ENCODE measurements at regions not wholly inside any gene's neighbourhood (a gene's known extent, or its start where the extent isn't known, plus 50 kb on each side); places are given as distances from the start of the nearest gene placed in this dataset.

- ATAC-seq, result no peak
- peak overlapping the region in 1 of 4 donors; percentile 9 for H3K27ac ChIP-seq
- no peaks in the 10 kb centered on the region for H3K4me1 ChIP-seq
- no peaks in the 10 kb centered on the region for H3K36me3 ChIP-seq
- TF ChIP-seq POLR2AphosphoS5 (IDR thresholded peaks at IDR 0.05) (no peak), POLR2A (IDR thresholded peaks at IDR 0.05) (no peak), EP300 (IDR thresholded peaks at IDR 0.05) (no peak), CTCF (IDR thresholded peaks at IDR 0.05) (no peak)
- H3K4me3 ChIP-seq, result no peak overlapping the region
- H3K9me3 ChIP-seq, result peaks cover 0 to 8% (median 0%) of the 10 kb centered on the region in 3 donors
- no peaks in the 10 kb centered on the region for H3K27me3 ChIP-seq
- 42 to 62% methylated on average over 2 of the region's 2 CpGs for WGBS, 2 donors (ENCODE audit: low coverage in 1 of 2)
Measured at GRCh38 chr4:125739760-125740159, 425.0 kb downstream of the FAT4 start.

- Histone ChIP-seq H3K4me3 (no peak overlapping the region), H3K27me3 (no peaks in the 10 kb centered on the region), H3K9me3 (peaks cover 0 to 14% (median 0%) of the 10 kb centered on the region in 3 donors), H3K27ac (no peak overlapping the region), H3K4me1 (no peaks in the 10 kb centered on the region), H3K36me3 (no peaks in the 10 kb centered on the region)
- TF ChIP-seq POLR2A (IDR thresholded peaks at IDR 0.05) (no peak), CTCF (IDR thresholded peaks at IDR 0.05) (peak; percentile 58 to 68 (median 64))
- no peak for ATAC-seq
- WGBS, 2 donors (ENCODE audit: low coverage in 1 of 2), result 75 to 83% methylated on average over 8 of the region's 8 CpGs
Measured at GRCh38 chr4:125741825-125742452, 427.2 kb downstream of the FAT4 start.

- ATAC-seq, result no peak
- Histone ChIP-seq H3K4me1 (no peaks in the 10 kb centered on the region), H3K9me3 (peaks cover 0 to 14% (median 0%) of the 10 kb centered on the region in 3 donors), H3K27me3 (no peaks in the 10 kb centered on the region), H3K27ac (no peak overlapping the region), H3K36me3 (no peaks in the 10 kb centered on the region), H3K4me3 (no peak overlapping the region)
- no peak for TF ChIP-seq EP300 (IDR thresholded peaks at IDR 0.05)
- TF ChIP-seq POLR2A (IDR thresholded peaks at IDR 0.05), result no peak
- no peak for TF ChIP-seq CTCF (IDR thresholded peaks at IDR 0.05)
- TF ChIP-seq POLR2AphosphoS5 (IDR thresholded peaks at IDR 0.05), result no peak
- no CpG with 5 or more reads among the region's 23 CpGs for WGBS, 2 donors (ENCODE audit: low coverage in 1 of 2)
Measured at GRCh38 chr4:125744891-125745364, 430.2 kb downstream of the FAT4 start.

- no peak for ATAC-seq
Measured at GRCh38 chr4:125749354-125749753, 434.6 kb downstream of the FAT4 start.

More at GRCh38 chr4:125749354-125749753, 434.6 kb downstream of the FAT4 start:
- Histone ChIP-seq H3K9me3 (peaks cover 0 to 9% (median 0%) of the 10 kb centered on the region in 3 donors), H3K27ac (no peak overlapping the region), H3K27me3 (no peaks in the 10 kb centered on the region), H3K36me3 (no peaks in the 10 kb centered on the region), H3K4me3 (no peak overlapping the region), H3K4me1 (no peaks in the 10 kb centered on the region)
- no peak for TF ChIP-seq POLR2A (IDR thresholded peaks at IDR 0.05)
- no peak for TF ChIP-seq CTCF (IDR thresholded peaks at IDR 0.05)
- no peak for TF ChIP-seq EP300 (IDR thresholded peaks at IDR 0.05)
- TF ChIP-seq POLR2AphosphoS5 (IDR thresholded peaks at IDR 0.05), result no peak
